HG03196 (cell line): ENCODE measurements at regions not wholly inside any gene's neighbourhood (a gene's known extent, or its start where the extent isn't known, plus 50 kb on each side); places are given as distances from the start of the nearest gene placed in this dataset.
"Not testable (repeated sequence)": the region's sequence is repeated elsewhere in the genome, so short reads cannot be mapped to it uniquely, and the experiment has no call there.

Source experiments
- ATAC-seq: cut with Tn5 transposase; IDR thresholded peaks from one replicate; pipeline ENCODE4 v1.9.1; 2021; ENCODE audit not compliant: unreplicated experiment

GRCh38 chr1:147348592-147348991 lies 106.1 kb downstream of the CHD1L start:
- ATAC-seq, result not testable (repeated sequence)

- no peak for ATAC-seq
Observed at GRCh38 chr1:147349533-147349932, 107.0 kb downstream of the CHD1L start.

GRCh38 chr1:147351140-147351835 lies 108.8 kb downstream of the CHD1L start:
- no peak for ATAC-seq

- no peak for ATAC-seq
Observed at GRCh38 chr1:147377263-147378246, 135.1 kb downstream of the CHD1L start.

- no peak for ATAC-seq
Observed at GRCh38 chr1:147379889-147380288, 137.4 kb downstream of the CHD1L start.

DNA sequence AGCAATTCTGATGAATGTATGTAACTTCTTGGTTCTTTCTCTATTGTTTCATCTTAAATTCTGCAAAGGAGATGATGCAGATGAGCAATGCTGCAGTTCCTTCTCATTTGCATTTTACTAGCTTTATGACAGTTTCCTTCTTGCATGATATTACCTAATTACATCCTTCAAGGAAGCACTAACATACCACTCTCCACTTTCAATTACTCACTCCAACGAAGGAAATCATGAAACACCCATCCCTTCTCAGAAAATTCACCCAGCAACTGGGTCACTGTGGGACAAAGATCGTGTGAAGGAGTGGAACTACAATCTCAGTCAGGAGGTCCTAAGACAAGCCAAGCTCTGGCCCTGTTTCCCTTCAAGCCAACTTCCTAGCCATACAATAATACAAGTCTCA lies 142.3 kb downstream of the CHD1L start:
- ATAC-seq, result no peak

GRCh38 chr1:147388969-147389368 lies 146.5 kb downstream of the CHD1L start:
- ATAC-seq, result no peak

- peak; percentile 51 for ATAC-seq
Observed at GRCh38 chr1:147389532-147390184, 147.2 kb downstream of the CHD1L start.

DNA sequence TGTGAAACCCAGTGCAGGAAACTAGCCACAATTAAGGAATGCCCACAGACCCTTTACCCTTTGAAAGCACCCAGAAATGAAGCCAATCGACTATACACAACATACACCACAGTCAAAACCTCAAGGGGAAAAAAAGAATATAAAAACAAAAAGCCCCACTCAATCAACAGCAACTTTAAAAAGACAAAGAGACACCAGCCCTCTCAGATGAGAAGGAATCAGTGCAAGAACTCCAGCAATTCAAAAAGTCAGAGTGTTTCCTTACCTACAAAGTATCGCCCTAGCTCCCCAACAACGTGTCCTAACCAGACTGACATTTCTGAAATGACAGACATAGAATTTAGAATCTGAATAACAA lies 147.7 kb downstream of the CHD1L start:
- no peak for ATAC-seq

DNA sequence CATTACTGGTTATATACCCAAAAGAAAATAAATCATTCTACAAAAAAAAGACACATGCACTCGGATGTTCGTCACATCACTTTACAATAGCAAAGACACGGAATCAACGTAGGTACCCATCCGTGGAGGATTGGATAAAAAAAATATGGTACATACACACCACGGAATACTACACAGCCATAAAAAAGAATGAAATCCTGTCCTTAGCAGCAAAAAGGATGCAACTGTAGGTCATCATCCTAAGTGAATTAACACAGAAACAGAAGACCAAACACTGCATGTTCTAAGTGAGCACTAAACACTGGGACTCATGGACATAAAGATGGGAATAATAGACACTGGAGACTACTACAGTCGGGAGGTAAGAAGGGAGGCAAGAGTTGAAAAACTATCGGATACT lies 148.6 kb downstream of the CHD1L start:
- ATAC-seq, result no peak

GRCh38 chr1:147402326-147403045 lies 138.8 kb upstream of the BCL9 start:
- ATAC-seq, result not testable (repeated sequence)

GRCh38 chr1:147404344-147404743 lies 137.0 kb upstream of the BCL9 start:
- ATAC-seq, result not testable (repeated sequence)

GRCh38 chr1:147409886-147410285 lies 131.4 kb upstream of the BCL9 start:
- ATAC-seq, result no peak

- ATAC-seq, result no peak
Observed at GRCh38 chr1:147413110-147413605, 128.1 kb upstream of the BCL9 start.

- no peak for ATAC-seq
Observed at GRCh38 chr1:147414505-147415163, 126.7 kb upstream of the BCL9 start.

DNA sequence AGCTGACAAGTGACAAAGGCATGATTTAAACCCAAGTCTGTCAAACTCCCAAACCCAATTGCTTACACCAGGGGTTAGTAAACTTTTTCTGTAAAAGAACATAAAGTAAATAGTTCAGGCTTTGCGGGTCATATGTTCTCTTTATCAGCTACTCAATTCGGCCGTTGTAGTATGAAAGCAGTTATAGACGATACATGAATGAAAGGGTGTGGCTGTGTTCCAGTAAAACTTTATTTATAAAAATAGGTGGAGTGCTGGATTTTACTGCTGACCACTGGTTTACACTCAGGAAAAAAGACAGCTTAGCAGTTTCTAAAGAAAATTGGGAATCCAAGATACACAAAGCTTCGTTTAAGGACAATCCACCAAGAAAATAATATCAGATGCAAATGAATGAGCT lies 124.3 kb upstream of the BCL9 start:
- ATAC-seq, result no peak

GRCh38 chr1:147423100-147423827 lies 118.0 kb upstream of the BCL9 start:
- ATAC-seq, result not testable (repeated sequence)

DNA sequence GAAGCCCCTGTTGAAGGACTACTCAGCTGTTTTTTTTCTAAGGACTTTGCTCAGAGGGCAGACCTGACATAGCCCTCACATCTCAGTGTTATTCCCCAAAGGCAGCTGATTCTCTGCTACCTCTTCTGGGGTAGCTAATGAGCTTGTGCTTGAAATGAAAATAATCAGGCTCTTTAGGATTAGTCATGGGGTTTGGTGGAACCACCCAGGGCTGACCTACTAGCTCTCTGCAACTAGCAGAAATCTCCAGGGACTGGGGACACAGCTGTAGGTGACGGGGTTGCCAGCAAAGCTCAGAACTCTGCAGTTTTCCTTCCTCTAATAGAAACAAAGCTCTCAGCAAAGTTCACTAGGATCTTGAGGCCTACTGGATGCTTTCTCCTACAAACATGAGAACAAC lies 106.4 kb upstream of the BCL9 start:
- ATAC-seq, result no peak

DNA sequence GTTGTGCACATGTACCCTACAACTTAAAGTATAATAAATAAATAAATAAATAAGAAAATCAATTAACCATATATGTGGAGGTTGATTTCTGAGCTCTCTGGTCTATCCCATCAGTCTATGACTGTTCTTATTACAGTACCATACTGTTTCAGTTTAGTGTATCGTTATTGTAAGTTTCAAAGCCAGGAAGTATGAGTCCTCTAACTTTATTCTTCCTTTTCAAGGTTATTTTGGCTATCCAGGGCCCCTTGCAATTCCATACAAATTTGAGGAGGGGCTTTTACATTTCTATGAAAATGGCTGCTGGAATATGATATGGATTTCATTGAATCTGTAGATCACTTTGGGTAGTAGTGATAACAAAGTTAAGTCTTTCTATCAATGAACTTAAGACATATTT lies 96.9 kb upstream of the BCL9 start:
- no peak for ATAC-seq

GRCh38 chr1:147451628-147452027 lies 89.7 kb upstream of the BCL9 start:
- ATAC-seq, result no peak
